ENCODE measurements at regions not wholly inside any gene's neighbourhood (a gene's known extent, or its start where the extent isn't known, plus 50 kb on each side); places are given as distances from the start of the nearest gene placed in this dataset.

- TF ChIP-seq, protein P1, sequence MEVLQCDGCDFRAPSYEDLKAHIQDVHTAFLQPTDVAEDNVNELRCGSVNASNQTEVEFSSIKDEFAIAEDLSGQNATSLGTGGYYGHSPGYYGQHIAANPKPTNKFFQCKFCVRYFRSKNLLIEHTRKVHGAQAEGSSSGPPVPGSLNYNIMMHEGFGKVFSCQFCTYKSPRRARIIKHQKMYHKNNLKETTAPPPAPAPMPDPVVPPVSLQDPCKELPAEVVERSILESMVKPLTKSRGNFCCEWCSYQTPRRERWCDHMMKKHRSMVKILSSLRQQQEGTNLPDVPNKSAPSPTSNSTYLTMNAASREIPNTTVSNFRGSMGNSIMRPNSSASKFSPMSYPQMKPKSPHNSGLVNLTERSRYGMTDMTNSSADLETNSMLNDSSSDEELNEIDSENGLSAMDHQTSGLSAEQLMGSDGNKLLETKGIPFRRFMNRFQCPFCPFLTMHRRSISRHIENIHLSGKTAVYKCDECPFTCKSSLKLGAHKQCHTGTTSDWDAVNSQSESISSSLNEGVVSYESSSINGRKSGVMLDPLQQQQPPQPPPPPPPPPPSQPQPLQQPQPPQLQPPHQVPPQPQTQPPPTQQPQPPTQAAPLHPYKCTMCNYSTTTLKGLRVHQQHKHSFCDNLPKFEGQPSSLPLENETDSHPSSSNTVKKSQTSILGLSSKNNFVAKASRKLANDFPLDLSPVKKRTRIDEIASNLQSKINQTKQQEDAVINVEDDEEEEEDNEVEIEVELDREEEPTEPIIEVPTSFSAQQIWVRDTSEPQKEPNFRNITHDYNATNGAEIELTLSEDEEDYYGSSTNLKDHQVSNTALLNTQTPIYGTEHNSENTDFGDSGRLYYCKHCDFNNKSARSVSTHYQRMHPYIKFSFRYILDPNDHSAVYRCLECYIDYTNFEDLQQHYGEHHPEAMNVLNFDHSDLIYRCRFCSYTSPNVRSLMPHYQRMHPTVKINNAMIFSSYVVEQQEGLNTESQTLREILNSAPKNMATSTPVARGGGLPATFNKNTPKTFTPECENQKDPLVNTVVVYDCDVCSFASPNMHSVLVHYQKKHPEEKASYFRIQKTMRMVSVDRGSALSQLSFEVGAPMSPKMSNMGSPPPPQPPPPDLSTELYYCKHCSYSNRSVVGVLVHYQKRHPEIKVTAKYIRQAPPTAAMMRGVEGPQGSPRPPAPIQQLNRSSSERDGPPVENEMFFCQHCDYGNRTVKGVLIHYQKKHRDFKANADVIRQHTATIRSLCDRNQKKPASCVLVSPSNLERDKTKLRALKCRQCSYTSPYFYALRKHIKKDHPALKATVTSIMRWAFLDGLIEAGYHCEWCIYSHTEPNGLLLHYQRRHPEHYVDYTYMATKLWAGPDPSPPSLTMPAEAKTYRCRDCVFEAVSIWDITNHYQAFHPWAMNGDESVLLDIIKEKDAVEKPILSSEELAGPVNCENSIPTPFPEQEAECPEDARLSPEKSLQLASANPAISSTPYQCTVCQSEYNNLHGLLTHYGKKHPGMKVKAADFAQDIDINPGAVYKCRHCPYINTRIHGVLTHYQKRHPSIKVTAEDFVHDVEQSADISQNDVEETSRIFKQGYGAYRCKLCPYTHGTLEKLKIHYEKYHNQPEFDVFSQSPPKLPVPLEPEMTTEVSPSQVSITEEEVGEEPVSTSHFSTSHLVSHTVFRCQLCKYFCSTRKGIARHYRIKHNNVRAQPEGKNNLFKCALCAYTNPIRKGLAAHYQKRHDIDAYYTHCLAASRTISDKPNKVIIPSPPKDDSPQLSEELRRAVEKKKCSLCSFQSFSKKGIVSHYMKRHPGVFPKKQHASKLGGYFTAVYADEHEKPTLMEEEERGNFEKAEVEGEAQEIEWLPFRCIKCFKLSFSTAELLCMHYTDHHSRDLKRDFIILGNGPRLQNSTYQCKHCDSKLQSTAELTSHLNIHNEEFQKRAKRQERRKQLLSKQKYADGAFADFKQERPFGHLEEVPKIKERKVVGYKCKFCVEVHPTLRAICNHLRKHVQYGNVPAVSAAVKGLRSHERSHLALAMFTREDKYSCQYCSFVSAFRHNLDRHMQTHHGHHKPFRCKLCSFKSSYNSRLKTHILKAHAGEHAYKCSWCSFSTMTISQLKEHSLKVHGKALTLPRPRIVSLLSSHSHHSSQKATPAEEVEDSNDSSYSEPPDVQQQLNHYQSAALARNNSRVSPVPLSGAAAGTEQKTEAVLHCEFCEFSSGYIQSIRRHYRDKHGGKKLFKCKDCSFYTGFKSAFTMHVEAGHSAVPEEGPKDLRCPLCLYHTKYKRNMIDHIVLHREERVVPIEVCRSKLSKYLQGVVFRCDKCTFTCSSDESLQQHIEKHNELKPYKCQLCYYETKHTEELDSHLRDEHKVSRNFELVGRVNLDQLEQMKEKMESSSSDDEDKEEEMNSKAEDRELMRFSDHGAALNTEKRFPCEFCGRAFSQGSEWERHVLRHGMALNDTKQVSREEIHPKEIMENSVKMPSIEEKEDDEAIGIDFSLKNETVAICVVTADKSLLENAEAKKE (CRISPR knock-in tag; IDR thresholded peaks at IDR 0.05) = no peak
- no peak for TF ChIP-seq JUNB (IDR thresholded peaks at IDR 0.05; ENCODE audit: unreplicated experiment)
Measured at GRCh38 chr1:187952446-187952845, 1123.7 kb downstream of the PLA2G4A start (continued).

GRCh38 chr1:187956975-187957374 is 1128.2 kb downstream of the PLA2G4A start:
- H3K4me1 Mint-ChIP-seq = peaks cover 3% of the 10 kb centered on the region; the same call in 2 of the 3 replicates
- no peak overlapping the region for H3K27ac Mint-ChIP-seq
- no peak overlapping the region for H3K4me3 Mint-ChIP-seq
- H3K36me3 Mint-ChIP-seq (ENCODE audit: low read depth) = peaks cover 9% of the 10 kb centered on the region; the same call in 2 of the 3 replicates
- H3K36me3 ChIP-seq (ENCODE audit: insufficient read depth) = no peaks in the 10 kb centered on the region
- ATAC-seq (no peak), DNase-seq (ENCODE audit: low spot score) (no peak)
- H3K27me3 Mint-ChIP-seq (ENCODE audit: insufficient read depth, low read depth, poor library complexity) = no peaks in the 10 kb centered on the region
- no peaks in the 10 kb centered on the region for H3K27me3 ChIP-seq (ENCODE audit: insufficient read depth)
- no peaks in the 10 kb centered on the region for H3K4me1 ChIP-seq (ENCODE audit: insufficient read depth)
- no peaks in the 10 kb centered on the region; the same call in none of the 2 replicates for H3K9me2 ChIP-seq (ENCODE audit: insufficient read depth)
- H3F3A ChIP-seq (replicated peaks; ENCODE audit: low read depth) = no peaks in the 10 kb centered on the region
- H4K20me1 ChIP-seq (replicated peaks; ENCODE audit: insufficient read depth) = no peaks in the 10 kb centered on the region
- no peak overlapping the region for H3K4me2 ChIP-seq
- peaks cover 9% of the 10 kb centered on the region for H3K9me3 Mint-ChIP-seq
- no peaks in the 10 kb centered on the region for H3K79me2 ChIP-seq (replicated peaks; ENCODE audit: insufficient read depth)
- no peak overlapping the region for H2AFZ ChIP-seq
- no peak overlapping the region for H3K4me3 ChIP-seq
- H3K27ac ChIP-seq (ENCODE audit: low read depth) = no peak overlapping the region
- TF ChIP-seq EZH2 (IDR thresholded peaks at IDR 0.05; ENCODE audit: low read depth, unreplicated experiment) = no peak
- no peak for TF ChIP-seq STAT1 (IDR thresholded peaks at IDR 0.05; ENCODE audit: unreplicated experiment)
- TF ChIP-seq, protein P1 (CRISPR knock-in tag; IDR thresholded peaks at IDR 0.05) = no peak
- no peak for TF ChIP-seq ETS1 (IDR thresholded peaks at IDR 0.05)
- no peak for TF ChIP-seq POLR2AphosphoS5 (IDR thresholded peaks at IDR 0.05; ENCODE audit: low read depth)
- no peak for TF ChIP-seq EZH2phosphoT487 (IDR thresholded peaks at IDR 0.05; ENCODE audit: unreplicated experiment)

Measured in GM23338 (cell line).